ENCODE measurements at regions not wholly inside any gene's neighbourhood (a gene's known extent, or its start where the extent isn't known, plus 50 kb on each side); places are given as distances from the start of the nearest gene placed in this dataset.

DNA sequence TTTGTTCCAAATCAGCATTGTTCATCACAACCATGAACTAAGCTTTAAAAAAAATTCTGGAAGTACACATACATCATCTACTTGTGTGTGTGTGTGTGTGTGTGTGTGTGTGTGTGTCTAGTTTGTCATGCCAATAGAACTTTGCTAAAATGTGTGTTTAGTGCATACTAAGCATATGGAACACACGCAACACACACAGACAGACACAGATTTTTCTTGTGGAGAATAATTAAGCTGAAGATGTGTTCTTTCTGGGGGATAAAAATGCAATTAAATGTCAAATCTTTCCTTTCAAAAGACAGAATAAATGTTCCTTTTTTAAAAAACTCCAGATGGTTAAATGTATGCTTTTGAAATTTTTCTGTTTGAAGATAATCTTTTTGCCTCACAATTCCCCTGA lies 530.4 kb upstream of the INTU start:
- TF ChIP-seq Cebpa-rat (IDR thresholded peaks at IDR 0.05) = no peak
- Histone ChIP-seq H3K4me1 (peaks cover 5% of the 10 kb centered on the region; the same call in 1 of the 2 replicates), H3K27me3 (no peaks in the 10 kb centered on the region), H3K9ac (no peak overlapping the region), H3K27ac (no peak overlapping the region), H4K20me1 (no peaks in the 10 kb centered on the region), H3K4me2 (no peak overlapping the region), H3K36me3 (no peaks in the 10 kb centered on the region), H3K4me3 (no peak overlapping the region), H3K9me3 (peaks cover 13% of the 10 kb centered on the region)

DNA sequence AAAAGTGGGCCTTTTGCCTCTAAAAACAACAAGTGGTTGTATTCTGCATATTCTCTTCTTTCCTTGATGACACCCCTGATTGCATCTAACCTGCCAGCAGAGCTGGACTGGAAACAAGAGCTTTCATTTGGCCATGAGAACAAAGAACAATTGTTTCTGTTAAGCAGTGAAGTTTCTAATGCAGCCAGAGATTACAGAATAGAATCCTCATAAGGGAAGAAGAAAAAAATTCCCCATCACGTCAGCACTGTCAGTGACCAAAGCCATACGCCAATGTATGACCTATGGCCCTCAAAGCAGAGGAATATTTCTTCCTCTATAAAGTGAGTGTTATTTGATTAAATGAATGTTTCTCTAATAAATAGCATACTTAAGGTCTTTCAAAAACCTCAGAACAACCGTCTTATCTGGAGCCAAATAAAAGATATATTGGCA lies 529.1 kb upstream of the INTU start:
- H3K9ac ChIP-seq = no peak overlapping the region
- no peak overlapping the region for H3K4me3 ChIP-seq
- H3K27me3 ChIP-seq = no peaks in the 10 kb centered on the region
- H3K4me1 ChIP-seq = peaks cover 5% of the 10 kb centered on the region; the same call in 1 of the 2 replicates
- no peak overlapping the region for H3K4me2 ChIP-seq
- no peaks in the 10 kb centered on the region for H4K20me1 ChIP-seq
- H3K36me3 ChIP-seq = no peaks in the 10 kb centered on the region
- H3K9me3 ChIP-seq = peaks cover 22% of the 10 kb centered on the region
- H3K27ac ChIP-seq = no peak overlapping the region
- TF ChIP-seq Cebpa-rat (IDR thresholded peaks at IDR 0.05) = no peak

DNA sequence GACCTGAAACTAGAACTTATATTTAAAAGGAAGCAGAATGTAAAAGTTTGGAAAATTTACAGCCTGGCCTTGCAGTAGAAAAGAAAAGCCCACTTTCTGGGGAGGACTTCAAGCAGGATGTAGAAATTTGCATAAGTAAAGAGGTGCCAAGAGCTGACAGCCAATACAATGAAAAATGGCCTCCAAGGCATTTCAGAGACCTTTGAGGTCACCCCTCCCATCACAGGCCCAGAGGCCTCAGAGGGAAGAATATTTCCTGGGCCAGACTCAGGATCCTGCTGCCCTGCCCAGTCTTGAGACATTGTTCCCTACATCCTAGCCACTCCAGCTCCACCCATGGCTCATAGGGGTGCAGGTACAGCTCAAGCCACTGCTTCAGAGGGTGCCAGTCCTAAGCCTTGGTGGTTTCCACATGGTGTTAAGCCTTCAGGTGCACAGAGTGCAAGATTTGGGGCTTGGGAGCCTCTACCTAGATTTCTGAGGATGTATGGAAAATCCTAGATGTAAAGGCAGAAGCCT lies 518.9 kb upstream of the INTU start:
- H3K9ac ChIP-seq = no peak overlapping the region
- H3K4me1 ChIP-seq = no peaks in the 10 kb centered on the region
- no peak overlapping the region for H3K4me2 ChIP-seq
- no peak overlapping the region for H3K4me3 ChIP-seq
- H4K20me1 ChIP-seq = no peaks in the 10 kb centered on the region
- H3K36me3 ChIP-seq = no peaks in the 10 kb centered on the region
- 0 out of 2 replicates have a peak, but pooled peaks cover 3% of the 10 kb centered on the region for H3K9me3 ChIP-seq
- H3K27ac ChIP-seq = no peak overlapping the region
- no peaks in the 10 kb centered on the region for H3K27me3 ChIP-seq
- no peak for TF ChIP-seq Cebpa-rat (IDR thresholded peaks at IDR 0.05)

DNA sequence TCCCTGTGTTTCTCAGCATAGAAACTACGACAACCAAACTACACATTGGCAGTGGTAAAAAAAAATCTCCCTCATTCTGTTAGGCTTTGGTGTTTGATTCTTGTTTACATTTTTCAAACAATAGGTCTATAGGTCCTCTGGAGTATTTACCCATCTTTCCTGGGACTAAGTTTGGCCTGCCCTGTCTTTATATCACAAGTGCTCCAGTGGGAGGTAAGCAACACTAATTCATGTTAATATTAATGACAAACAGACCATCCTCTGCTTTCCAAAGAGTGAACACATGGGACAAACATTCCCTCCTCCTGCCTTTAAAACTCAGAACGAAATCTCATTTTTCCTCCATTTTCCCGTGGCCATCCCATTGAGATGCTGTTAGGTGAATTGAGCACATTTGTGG lies 514.1 kb upstream of the INTU start:
- Histone ChIP-seq H3K27ac (no peak overlapping the region), H3K27me3 (no peaks in the 10 kb centered on the region), H3K4me1 (no peaks in the 10 kb centered on the region), H3K9me3 (no peaks in the 10 kb centered on the region), H3K4me2 (no peak overlapping the region), H3K9ac (no peak overlapping the region), H3K4me3 (no peak overlapping the region), H4K20me1 (no peaks in the 10 kb centered on the region), H3K36me3 (no peaks in the 10 kb centered on the region)
- TF ChIP-seq Cebpa-rat (IDR thresholded peaks at IDR 0.05) = no peak

DNA sequence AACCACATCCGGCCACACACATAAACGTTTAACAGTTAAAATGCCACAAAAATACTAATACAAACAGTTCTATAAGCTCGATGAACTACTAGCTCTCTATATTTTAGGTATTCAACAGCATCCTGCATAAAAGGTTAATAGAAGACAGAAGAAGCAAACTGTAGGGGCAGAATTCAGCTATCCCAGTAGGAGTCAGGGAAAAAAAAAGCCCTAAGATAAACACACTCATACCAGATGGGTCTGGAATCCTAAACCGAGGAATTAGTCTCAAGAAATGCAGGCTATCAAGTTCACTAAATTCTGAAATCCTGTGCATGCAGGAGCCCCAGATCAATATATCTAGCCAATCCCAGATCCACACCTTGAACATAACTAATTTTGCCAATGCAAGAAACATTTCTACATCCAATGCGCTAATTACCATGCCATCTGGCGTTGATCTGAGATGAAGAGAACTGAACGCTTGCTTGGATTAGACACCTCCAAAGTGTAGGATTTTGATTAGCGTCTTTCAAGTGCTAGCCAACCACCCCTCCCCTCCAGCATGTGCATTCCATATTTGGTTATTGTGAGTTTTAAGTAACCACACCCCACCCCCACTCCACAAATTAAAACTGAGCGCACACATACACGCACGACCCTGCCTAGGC lies 512.2 kb upstream of the INTU start:
- Histone ChIP-seq H3K9ac (no peak overlapping the region), H4K20me1 (no peaks in the 10 kb centered on the region), H3K27ac (no peak overlapping the region), H3K9me3 (no peaks in the 10 kb centered on the region), H3K4me2 (no peak overlapping the region), H3K4me1 (no peaks in the 10 kb centered on the region), H3K4me3 (no peak overlapping the region), H3K36me3 (no peaks in the 10 kb centered on the region), H3K27me3 (no peaks in the 10 kb centered on the region)
- no peak for TF ChIP-seq Cebpa-rat (IDR thresholded peaks at IDR 0.05)

DNA sequence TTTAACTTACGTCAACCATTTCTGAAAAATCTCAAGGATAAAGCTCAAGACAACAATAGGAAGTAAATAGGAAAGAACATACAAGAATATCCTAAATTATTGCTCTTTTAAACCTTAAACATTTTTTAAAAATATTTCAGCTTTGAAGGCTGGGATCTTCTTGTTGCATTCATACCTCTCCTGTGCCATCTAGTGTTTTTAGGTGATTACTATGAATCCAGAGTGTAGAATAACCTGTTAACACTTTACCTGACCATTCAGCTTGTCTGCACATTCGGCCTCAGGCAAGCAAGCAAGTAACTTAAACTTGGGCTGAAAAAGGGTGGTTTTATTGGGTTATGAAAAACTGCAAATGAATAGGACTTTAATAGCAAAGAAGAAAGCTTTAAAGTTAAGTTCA lies 507.8 kb upstream of the INTU start:
- no peak for TF ChIP-seq Cebpa-rat (IDR thresholded peaks at IDR 0.05)
- H3K9me3 ChIP-seq = no peaks in the 10 kb centered on the region
- no peak overlapping the region for H3K4me3 ChIP-seq
- H3K27ac ChIP-seq = no peak overlapping the region
- H3K36me3 ChIP-seq = no peaks in the 10 kb centered on the region
- no peak overlapping the region for H3K4me2 ChIP-seq
- H3K9ac ChIP-seq = no peak overlapping the region
- no peaks in the 10 kb centered on the region for H3K27me3 ChIP-seq
- H4K20me1 ChIP-seq = no peaks in the 10 kb centered on the region
- H3K4me1 ChIP-seq = no peaks in the 10 kb centered on the region

DNA sequence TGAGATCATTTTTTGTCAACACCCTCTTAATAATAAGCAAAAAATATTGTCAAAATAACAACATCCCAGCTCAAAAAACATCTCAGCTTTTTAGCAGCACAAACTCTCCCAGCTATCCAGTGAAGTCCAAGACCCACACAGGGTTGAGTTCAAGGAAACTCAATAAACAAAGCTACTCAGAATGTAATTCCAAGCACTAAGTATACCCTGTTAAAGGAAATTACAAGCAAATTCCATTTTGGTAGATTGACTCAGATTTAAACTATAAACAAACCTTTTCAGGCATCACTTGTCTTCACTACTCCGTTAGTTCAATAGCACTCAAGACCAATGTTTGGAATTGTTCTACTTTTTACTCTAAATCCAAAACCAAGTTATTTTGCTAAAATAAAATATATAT lies 506.0 kb upstream of the INTU start:
- H3K9me3 ChIP-seq = no peaks in the 10 kb centered on the region
- no peak for TF ChIP-seq Cebpa-rat (IDR thresholded peaks at IDR 0.05)
- no peaks in the 10 kb centered on the region for H3K36me3 ChIP-seq
- no peaks in the 10 kb centered on the region for H3K27me3 ChIP-seq
- no peak overlapping the region for H3K4me2 ChIP-seq
- H3K4me3 ChIP-seq = no peak overlapping the region
- no peaks in the 10 kb centered on the region for H3K4me1 ChIP-seq
- no peaks in the 10 kb centered on the region for H4K20me1 ChIP-seq
- no peak overlapping the region for H3K9ac ChIP-seq
- no peak overlapping the region for H3K27ac ChIP-seq

DNA sequence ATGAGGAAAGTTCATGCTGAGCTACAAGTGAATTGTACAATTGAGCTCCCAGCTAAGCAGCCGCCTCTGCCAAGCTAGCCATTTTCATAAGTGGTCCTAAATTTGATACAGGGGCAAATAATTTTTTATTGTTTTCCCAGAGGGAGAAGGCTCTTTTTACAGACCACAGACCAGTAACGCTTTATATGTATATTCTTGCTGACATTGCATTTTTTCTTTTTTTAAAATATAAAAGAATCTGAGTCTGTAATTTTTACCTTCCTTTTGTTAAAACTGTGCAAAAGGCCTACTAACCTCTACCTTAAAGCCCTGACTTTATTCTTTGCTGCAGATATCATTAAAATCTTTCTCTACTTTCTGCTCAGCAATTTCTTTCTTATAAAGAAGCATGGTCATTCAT lies 501.2 kb upstream of the INTU start:
- no peaks in the 10 kb centered on the region for H4K20me1 ChIP-seq
- H3K4me1 ChIP-seq = no peaks in the 10 kb centered on the region
- no peak overlapping the region for H3K4me3 ChIP-seq
- no peaks in the 10 kb centered on the region for H3K9me3 ChIP-seq
- no peaks in the 10 kb centered on the region for H3K36me3 ChIP-seq
- H3K27me3 ChIP-seq = no peaks in the 10 kb centered on the region
- TF ChIP-seq Cebpa-rat (IDR thresholded peaks at IDR 0.05) = no peak
- H3K27ac ChIP-seq = no peak overlapping the region
- H3K9ac ChIP-seq = no peak overlapping the region
- H3K4me2 ChIP-seq = no peak overlapping the region

DNA sequence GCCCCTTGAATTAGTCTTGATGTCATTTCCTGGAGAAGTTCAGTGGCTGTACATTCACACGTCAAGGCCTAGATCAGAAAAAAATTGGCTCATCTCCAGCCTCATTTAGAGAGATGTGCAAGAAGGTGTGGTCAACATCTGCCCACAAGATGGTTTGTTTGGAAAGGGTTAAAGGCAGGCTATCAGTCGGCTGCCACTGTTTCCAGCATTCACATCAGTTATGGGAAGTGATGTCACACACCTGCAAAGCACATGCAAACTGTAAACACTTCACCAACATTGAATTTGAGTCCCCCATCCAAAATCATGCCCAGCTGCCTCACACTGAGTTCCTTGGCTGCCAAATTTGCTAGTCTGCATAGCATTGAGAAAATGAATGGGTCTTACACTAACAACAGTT lies 498.3 kb upstream of the INTU start:
- Histone ChIP-seq H3K4me2 (no peak overlapping the region), H3K4me1 (no peaks in the 10 kb centered on the region), H3K9me3 (no peaks in the 10 kb centered on the region), H3K27me3 (no peaks in the 10 kb centered on the region), H3K27ac (no peak overlapping the region), H4K20me1 (no peaks in the 10 kb centered on the region), H3K4me3 (no peak overlapping the region), H3K9ac (no peak overlapping the region), H3K36me3 (no peaks in the 10 kb centered on the region)
- TF ChIP-seq Cebpa-rat (IDR thresholded peaks at IDR 0.05) = no peak

DNA sequence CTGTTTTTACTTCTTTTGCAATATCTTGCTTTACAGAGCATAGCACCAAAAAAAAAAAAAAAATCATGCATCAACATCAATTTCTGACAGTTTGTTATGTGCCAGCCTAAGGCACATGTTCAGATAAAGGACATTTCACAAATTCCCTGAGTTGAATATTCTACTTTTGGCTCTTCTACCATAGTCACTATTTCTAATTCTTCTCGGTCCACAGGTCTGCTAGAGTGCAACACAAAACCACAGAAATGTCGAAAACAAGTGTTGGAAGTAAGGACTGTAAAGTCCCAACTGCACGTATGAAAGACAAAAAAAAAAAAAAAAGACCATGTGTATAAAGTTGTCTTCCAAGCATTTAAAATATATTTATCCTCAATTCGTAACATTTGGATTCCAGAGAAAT lies 494.2 kb upstream of the INTU start:
- no peaks in the 10 kb centered on the region for H3K36me3 ChIP-seq
- no peaks in the 10 kb centered on the region for H3K27me3 ChIP-seq
- H3K27ac ChIP-seq = no peak overlapping the region
- no peaks in the 10 kb centered on the region for H3K9me3 ChIP-seq
- TF ChIP-seq Cebpa-rat (IDR thresholded peaks at IDR 0.05) = no peak
- no peak overlapping the region for H3K9ac ChIP-seq
- H3K4me2 ChIP-seq = no peak overlapping the region
- no peak overlapping the region for H3K4me3 ChIP-seq
- no peaks in the 10 kb centered on the region for H3K4me1 ChIP-seq
- H4K20me1 ChIP-seq = no peaks in the 10 kb centered on the region

Data from BLaER1 (cell line).